NCI-H2227 treated with DMSO at 0.1 percent for 48 hours (cell line): ENCODE measurements at regions not wholly inside any gene's neighbourhood (a gene's known extent, or its start where the extent isn't known, plus 50 kb on each side); places are given as distances from the start of the nearest gene placed in this dataset.

Source experiments
- DNase-seq: peaks from one replicate; lab custom pipeline; 2025; lab: John Stamatoyannopoulos, UW

GRCh38 chr11:10619131-10619680 is 50.7 kb upstream of the LYVE1 start:
- DNase-seq: no peak

GRCh38 chr11:10618490-10618889 is 50.0 kb upstream of the LYVE1 start:
- DNase-seq: no peak
